GM19372 (cell line): ENCODE measurements at regions not wholly inside any gene's neighbourhood (a gene's known extent, or its start where the extent isn't known, plus 50 kb on each side); places are given as distances from the start of the nearest gene placed in this dataset.
"Not testable (repeated sequence)": the region's sequence is repeated elsewhere in the genome, so short reads cannot be mapped to it uniquely, and the experiment has no call there.

Source experiments
- ATAC-seq: cut with Tn5 transposase; IDR thresholded peaks from one replicate; pipeline ENCODE4 v1.9.1; 2021; ENCODE audit warnings: mild to moderate bottlenecking, low read depth, moderate library complexity; ENCODE audit not compliant: unreplicated experiment

DNA sequence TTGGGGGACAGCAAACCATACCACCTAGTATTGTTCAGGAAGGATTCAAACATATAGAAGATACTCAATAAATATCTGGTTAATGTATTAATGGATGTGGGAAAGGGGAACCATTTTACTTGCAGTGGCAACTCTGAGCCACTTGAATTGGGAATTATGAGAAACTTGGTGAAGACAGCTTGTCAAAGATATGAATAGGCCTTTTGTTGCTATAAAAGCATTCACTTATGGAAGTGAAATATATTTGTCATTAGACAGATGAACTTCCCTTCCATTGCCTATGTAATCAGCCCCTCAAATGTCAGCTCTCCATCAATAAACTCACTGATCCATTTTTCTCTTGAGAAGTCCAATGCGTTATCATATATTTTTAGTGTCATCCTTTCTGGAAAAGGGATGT lies 56.1 kb downstream of the GPR85 start:
- no peak for ATAC-seq

DNA sequence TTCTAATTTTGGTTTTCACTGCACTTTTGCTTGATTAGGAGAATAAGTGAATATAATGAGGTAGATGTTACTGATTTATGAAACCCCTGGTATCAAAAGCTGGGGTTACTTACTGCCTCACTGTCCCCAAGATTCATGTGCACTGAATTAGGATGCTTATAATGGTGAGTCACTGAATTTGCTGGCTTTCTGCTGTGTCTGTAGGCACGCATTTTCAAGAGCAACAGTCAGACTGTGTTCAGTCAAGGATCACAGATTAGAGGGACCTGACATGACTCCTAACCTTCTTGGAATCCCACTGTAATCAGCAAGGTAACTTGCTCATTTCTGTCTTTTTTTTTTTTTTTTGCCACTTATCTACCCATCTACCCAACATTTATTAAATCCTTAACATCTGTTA lies 59.7 kb downstream of the GPR85 start:
- no peak for ATAC-seq

DNA sequence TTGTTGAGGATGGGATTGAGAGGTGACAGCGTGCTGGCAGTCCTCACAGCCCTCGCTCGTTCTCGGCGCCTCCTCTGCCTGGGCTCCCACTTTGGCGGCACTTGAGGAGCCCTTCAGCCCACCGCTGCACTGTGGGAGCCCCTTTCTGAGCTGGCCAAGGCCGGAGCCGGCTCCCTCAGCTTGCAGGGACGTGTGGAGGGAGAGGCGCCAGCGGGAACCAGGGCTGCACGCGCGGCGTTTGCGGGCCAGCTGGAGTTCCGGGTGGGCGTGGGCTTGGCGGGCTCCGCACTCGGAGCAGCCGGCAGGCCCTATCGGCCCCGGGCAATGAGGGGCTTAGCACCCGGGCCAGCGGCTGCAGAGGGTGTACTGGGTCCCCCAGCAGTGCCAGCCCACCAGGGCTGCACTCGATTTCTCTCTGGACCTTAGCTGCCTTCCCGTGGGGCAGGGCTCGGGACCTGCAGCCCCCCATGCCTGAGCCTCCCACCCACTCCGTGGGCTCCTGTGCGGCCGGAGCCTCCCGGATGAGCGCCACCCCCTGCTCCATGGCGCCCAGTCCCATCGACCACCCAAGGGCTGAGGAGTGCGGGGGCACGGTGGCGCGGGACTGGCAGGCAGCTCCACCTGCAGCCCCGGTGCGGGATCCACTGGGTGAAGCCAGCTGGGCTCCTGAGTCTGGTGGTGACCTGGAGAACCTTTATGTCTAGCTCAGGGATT lies 69.3 kb downstream of the GPR85 start:
- ATAC-seq = not testable (repeated sequence)

DNA sequence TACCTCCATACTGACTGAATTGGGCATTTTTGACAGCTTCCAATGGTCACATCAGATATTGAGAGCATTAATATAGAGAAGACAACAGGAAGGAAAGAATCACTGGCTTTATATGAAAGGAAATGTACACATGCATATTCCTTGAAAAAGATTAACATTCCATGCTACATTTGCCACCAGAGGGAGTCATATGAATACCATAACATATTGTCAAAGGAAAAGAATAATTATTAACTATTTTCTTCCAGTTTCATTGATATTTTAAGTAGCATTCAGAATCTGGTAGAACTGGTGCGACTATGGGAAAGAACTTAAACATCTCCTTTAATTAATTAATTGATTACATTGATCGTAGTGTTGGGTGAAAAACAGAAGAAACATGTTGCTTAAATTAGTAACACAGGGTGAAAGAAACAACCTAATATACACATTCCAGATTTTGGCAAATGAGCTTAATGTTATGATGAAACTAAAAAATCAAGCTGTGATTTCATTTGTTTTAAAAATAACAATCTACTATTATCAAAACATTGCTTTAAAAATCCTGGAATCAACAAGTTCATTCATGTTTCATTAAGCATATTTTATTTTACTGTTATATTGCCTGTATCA lies 71.5 kb downstream of the GPR85 start:
- no peak for ATAC-seq

DNA sequence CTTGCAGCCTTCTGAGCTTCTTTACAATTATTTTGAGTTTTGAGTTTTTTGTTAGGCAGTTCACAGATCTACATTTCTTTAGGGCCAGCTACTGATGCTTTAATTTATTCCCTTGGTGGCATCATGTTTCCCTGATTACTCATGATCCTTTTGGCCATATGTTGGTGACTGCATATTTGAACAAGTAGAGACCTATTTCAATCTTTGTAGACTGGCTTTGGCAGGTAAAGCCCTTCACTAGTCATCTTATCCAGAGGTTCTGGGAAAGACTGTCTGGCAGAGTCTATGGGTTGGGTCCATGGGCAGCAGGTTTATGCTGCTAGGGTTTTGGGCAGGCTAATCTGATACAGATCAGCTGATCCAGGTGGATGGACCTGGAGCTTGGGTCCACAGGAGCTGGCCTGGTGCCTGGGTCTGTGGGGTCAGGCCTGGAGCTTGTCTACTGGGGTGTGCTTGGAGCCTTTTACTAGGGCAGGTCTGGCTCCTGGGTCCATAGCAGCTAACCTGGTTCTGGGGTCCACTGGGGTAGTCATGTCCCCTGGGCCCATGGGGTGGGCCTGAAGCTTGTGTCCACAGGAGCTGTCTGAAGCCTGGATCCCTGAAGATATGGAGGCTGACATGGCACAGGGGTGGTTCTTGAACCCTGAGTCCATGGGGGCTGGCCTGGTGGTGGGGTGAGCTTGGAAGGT lies 72.7 kb downstream of the GPR85 start:
- no peak for ATAC-seq

DNA sequence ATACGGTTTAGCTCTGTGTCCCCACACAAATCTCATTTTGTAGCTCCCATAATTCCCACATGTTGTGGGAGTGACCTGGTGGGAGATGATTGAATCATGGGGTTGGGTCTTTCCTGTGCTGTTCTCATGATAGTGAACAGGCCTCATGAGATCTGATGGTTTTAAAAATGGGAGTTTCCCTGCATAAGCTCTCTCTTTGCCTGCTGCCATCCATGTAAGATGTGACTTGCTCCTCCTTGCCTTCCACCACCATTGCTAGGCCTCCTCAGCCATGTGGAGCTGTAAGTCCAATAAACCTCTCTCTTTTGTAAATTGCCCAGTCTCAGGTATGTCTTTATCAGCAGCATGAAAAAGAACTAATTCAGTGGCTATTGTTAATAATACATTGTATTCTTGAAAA lies 73.8 kb downstream of the GPR85 start:
- not testable (repeated sequence) for ATAC-seq

DNA sequence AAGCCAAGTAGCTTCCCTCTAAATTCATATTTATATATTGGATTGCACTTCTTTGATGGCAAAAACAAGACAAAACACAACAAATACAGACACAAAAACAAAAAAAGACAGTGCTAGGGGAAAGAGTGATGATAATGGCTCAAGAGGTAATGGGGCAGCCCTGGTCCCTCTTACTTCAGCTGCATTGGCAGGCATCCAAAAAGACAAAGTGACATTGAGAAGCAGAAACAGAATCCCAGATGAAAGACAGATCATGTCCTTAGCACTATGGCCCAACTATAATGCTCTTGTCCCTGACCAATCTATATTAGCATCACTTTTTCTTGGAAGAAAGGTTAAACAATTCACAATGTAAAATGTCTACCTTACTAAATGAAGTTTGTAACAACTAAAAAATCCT lies 76.2 kb downstream of the GPR85 start:
- no peak for ATAC-seq

DNA sequence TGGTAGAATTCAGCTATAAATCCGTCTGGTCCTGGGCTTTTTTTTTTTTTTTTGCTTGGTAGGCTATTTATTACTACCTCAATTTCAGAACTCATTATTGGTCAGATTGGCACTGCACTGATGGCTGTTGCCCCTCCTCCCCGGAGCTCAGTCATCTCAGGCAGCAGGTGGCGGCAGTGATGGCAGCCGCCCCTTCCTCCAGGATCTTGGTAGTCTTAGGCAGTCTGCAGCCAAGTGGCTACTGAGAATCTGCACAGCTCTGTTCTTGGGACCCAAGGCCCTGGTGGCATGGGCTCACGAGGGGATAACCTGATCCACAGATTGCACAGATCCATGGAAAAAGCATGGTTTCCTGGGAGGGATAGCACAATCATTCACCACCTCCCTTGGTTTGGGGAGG lies 77.9 kb downstream of the GPR85 start:
- no peak for ATAC-seq

DNA sequence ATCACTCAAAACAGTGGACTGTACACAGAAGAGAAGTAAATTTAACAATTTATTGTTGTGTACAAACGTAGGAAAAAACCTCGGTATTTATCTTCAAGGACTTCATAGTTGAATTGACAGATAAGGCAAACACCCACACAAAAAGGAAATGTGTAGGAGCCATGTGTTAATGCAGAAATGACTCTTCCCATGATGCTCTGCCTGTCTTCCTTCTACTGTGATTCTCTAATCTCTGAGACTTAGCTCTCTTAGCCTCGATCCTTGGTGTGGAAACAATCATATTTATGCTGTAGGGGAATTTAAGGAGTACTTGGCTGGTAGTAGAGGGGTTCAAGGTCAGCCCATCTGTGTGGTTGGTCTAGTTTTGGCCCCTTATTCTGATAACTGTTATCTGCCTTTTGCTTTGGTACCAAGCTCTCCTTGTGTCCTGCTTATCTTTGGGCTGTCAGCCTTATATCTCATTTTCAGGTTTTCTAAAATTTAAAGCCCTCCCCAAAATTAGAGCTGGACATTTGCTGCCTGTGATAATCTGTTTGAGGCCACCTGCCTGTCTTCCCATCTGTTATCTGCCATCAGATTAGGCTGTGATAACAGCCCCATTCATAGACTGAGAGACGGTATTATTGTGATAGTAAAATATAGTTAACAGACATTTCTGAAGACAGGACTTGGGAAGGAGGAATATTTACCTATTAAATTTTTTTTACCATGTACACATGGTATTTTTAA lies 81.7 kb downstream of the GPR85 start:
- no peak for ATAC-seq

DNA sequence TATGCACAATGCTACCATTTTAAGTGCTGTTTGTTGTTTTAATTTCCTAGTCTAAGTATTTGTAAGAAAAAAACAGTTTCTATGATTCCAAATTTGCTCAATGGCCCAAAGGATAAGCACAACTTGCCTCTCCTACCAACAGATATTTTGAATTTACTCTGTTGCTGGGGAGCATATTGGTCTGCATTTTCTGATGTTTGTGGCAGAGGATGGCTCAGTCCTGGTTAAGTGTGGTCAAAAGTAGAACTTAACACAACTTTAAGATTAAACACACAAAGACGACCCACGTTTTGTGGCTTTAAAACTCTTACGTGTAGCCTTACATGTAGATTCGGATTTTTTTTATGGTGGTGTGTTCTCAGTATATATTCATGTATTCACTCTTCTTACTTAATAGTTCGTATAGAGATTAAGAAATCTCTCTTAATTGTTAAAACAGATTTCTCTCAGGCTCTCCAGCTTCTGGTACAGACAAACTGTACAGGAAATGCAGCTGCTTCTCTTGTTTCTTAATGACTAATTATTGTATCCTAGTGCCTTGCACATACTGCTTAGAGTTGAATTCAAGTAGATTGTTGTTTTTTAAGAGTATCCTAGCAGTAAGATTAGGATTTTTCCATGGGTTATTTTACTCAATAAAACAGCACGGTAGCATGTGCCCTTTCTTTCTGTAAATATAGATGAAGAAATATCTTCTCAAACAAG lies 86.2 kb downstream of the GPR85 start:
- no peak for ATAC-seq

DNA sequence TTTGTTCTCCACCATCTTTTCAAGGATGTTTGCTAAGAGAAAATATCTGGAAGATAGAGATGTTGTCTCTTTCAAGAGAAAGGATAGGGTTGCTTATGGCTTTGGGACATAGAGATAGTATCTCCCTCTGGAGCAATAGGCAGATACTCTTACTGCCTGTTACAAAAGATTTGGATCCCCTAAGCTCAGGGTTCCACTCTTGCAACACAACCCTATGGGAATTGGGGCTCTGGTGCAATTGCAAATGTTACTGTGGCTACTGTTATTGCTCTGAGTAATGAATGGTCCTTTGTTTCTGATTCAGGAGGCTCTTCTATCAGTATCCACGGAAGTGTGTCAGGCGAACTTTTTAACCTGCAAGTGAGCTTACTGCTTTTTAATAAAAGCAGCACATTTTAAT lies 88.8 kb downstream of the GPR85 start:
- ATAC-seq = no peak

DNA sequence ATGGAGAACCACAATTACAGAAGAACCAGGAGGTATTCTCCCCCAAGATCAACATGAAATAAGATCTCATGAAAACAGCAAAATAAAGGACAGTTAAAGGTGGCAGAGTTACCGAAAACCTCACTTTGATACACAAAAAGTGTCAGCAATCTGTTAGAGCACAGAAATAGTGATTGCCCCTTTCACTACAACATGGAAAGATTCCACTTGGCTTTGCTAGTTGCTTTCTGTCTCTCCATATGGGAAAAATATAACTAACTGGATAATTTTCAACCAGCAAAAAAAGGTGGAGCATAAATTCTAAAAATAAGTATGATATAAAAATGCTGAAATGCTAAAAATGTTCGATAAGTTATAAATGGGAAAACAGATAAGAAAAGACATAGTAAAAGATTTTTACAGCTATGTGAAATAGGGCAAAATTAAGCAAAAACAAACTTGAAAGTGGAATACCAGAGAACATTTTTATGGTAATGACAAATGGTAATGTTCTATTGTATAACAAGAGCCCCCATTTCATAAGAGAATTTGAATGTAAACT lies 90.2 kb downstream of the GPR85 start:
- no peak for ATAC-seq

DNA sequence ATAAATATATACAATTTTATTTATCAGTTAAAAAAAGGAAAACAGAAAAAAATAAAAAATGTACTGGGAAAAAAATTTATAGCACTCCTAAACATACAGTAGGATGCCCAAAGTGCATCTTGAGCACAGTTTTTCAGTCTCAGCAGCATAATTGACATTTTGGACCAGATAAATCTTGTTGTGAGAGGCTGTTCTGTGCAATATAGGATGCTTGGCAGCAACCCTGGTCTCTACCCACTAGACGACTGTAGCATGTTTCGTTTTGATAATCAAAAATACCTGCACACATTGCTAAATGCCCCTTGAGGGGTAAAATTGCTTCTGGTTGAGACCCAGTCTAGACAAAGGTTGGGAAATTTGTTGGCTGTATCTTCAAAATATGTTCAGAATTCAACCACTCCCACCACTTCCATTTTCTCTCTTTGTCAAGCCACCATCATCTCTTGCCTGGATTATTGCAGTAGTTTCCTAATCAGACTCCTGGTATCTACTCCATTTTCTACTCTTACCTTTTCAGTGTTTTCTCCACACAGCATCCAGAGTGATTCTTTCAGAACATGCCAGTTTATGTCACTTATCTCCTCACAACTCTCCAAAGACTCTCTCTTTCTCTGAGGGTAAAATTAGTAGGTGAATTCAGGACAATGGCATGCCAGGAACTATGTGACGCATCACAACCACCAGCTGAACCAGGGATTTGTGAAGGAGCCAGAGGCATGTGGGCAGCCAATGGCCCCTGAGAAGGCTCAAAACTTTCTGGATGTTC lies 91.4 kb downstream of the GPR85 start:
- ATAC-seq = no peak

DNA sequence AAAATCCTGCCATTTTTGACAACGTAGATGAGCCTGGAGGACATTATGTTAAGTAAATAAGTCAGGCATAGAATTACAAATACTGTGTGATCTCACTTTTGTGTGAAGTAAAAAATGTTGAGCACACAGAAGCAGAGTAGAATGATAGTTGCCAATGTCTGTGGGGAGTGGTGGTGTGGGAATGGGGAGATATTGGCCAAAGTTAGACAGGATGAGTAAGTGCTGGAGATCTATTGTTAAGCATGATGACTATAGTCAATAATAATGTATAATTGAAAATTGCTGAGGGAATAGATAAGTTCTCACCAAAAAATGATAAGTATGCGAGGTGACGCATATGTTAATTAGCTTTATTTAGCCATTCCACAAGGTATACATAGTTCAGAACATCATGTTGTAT lies 92.0 kb downstream of the GPR85 start:
- ATAC-seq = no peak

DNA sequence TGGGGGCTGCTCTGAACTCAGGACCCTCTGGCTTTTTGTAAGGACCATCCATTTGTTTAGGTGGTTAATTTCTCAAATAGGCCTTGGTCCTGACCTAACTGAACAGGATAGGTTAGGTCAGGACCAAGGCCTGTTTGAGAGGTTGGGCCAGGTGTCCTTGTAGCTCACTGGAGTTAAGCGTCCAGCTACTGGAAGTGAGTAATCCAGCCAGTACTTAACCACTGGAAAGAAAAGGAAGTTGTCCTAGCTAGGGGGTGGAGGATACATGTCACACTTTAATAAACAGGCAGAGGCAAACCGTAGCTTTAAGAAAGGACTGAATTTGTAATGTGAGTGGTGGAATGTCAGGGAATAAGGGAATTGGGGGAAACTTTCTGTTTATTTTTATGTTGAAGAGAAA lies 96.0 kb downstream of the GPR85 start:
- no peak for ATAC-seq

DNA sequence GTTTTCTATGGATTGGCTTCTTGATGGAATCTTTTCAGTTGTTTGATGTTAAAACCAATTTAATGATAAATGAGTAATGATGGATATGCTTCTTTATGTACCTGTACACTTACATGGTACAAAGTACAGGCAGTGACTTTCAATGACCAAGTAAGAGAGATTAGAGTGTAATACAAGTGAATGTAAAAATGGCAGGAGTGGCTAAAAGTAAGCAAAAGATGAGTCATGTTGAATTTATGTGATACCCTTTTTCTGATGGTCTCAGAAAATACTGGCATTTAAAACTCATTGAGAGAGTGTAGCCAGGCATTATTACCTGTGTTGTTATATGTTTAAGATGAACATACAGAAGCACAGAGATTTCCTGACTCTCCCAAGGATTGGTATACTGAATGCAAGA lies 97.1 kb downstream of the GPR85 start:
- ATAC-seq = no peak

DNA sequence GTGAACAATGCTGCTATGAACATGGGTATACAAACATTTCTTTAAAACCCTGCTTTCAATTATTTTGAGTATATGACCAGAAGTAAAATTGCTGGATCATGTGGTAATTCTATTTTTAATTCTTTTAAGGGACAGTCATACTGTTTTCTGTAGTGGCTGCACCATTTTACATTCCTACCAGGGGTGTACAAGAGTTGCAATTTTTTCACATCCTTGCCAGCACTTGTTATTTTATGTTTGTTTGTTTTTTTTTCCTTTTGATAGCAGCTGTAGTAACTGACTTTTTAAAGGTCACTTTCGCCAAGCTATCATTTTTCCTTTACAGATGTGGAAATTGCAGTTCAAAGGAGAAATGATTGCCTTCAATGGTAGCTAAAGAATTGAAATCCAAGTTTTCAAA lies 99.5 kb downstream of the GPR85 start:
- ATAC-seq = no peak

DNA sequence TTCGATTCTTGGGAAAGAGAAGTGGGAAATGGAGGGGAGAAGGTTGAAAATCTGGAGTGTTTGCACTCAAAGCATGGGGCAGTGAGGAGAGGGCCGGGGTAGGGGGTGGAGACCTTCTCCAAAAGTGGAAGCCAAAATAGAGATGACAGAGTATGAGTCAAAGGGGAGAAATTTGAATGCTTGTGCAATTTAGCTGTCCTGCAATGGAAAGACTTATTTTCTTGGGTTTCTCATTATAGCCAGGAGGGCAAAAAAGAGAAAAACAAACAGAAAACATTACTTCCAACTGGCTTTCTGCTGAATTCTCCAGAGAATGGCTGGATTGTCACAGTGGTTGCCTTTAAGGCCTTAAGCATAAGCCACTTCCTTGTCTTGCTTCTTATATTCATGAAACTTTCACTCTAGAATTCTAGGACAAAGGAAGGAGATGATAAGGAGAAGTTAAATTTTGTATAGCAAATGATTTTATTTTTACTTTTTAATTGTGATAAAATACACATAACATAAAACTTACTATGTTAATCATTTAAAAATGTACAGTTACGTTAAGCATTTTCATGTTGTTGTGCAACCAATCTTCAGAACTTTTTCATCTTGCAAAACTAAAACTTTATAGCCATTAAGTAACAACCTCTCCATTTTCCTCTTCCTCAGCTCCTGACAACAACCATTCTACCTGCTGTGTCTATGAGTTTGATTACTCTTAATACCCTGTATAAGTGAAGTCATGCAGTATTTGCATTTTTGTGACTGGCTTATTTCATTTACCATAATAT lies 100.2 kb downstream of the GPR85 start:
- ATAC-seq = no peak

DNA sequence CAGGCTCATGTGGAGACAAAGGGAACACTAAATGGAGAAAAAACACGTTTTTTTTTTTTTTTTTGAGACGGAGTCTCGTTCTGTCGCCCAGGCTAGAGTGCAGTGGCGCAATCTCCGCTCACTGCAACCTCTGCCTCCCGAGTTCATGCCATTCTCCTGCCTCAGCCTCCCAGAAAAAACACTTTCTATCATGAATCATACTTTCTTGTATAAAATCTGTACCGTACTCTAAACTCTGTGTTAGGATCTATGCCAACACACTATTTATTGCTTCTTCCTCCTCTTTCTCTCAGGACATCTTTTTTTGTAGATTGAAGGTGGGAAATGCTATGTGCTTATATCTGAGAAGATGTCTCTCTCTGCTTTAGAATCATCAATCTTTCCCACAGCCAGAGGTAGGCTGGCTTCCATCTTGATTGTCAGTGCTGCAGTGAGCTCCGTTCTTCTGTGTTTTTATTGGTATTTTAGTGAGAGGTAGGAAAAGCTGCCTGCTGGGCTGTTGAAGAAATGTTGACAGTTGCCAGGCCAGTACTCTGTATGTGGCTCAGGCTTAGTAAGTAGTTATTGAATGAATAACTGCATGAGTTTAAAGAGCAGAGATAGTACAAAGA lies 101.1 kb downstream of the GPR85 start:
- ATAC-seq = no peak
